Hematopoietic multipotent progenitor cell treated with erythropoietin and hydrocortisone succinate and interleukin-3 and kit ligand, for 15 days (in vitro differentiated cells): ENCODE measurements at regions not wholly inside any gene's neighbourhood (a gene's known extent, or its start where the extent isn't known, plus 50 kb on each side); places are given as distances from the start of the nearest gene placed in this dataset.
A peak's percentile ranks its signal among the peaks of the same experiment; 100 is the strongest.

Experiments used
- DNase-seq: peaks from one replicate; pipeline ENCODE4 v3.0.0-alpha.2; 2015; ENCODE audit warnings: low spot score

GRCh38 chr13:37929308-37929707 lies 59.7 kb upstream of the TRPC4 start:
- DNase-seq: no peak

- DNase-seq: no peak
These were observed 58.0 kb upstream of the TRPC4 start for GRCh38 chr13:37927561-37927960.

DNA sequence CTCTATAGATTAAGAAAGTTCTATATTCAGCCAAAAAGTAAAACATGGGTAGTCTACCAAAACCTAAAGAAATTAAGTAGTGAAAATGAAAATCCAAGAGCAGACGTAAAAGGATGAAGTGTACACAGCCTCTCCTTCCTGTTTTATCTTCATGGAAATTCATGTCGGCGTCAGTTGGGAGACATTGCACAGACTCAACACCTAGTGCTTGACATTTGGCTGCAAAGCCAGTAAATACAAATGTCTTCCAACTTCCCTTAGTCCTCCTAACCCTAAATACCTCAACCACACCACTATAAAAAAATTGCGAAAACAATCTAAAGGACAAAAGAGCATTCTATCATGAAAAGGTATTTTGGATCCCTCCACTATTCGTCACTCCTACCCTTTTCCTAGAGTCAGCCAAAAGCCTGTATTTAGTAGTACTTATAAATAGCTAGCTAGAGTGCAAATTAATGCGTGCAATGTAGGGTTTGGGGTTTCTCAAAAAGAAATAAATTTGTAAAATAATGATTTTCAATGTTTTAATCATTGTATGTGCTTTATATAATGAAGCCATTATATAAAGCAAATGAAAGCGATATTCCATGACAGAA lies 56.4 kb upstream of the TRPC4 start:
- DNase-seq: no peak

- peak; percentile 2 for DNase-seq
These were observed 53.7 kb upstream of the TRPC4 start for GRCh38 chr13:37923236-37923635.

- DNase-seq: no peak
These were observed 49.8 kb upstream of the TRPC4 start for GRCh38 chr13:37919329-37919880.
